Fibroblast of villous mesenchyme (primary cell): ENCODE measurements at regions not wholly inside any gene's neighbourhood (a gene's known extent, or its start where the extent isn't known, plus 50 kb on each side); places are given as distances from the start of the nearest gene placed in this dataset. TPM values are rescaled to one million over a fixed set of nuclear protein-coding genes. Genes with fewer than 3 reads are reported as not detected.

ENCODE experiments used
- DNase-seq: peaks from one replicate; pipeline ENCODE4 v3.0.0-alpha.2; 2010; ENCODE audit warnings: low read depth
- H3K4me3 ChIP-seq: 2 replicates; pipeline ENCODE4 v1.5.1; 2011; ENCODE audit warnings: low read depth, mild to moderate bottlenecking, low read length
- CTCF ChIP-seq: IDR thresholded peaks from 2 replicates; pipeline ENCODE4 v1.5.1; 2012; ENCODE audit warnings: low read depth, mild to moderate bottlenecking, low read length; ENCODE audit not compliant: insufficient read depth
- small RNA-seq: library from RNA; depleted of rRNA; stranded (forward); fragments of <200 nt; gene quantifications from one replicate; pipeline ENCODE3, GENCODE V24; 2012

GRCh38 chr2:56132138-56132537, 51.7 kb upstream of the CCDC85A start:
- peak; percentile 53 for TF ChIP-seq CTCF
- DNase-seq, result peak; percentile 55
- H3K4me3 ChIP-seq, result no peak overlapping the region

- no peak for TF ChIP-seq CTCF
- no peak overlapping the region for H3K4me3 ChIP-seq
- DNase-seq, result no peak
These were observed 50.3 kb upstream of the CCDC85A start for GRCh38 chr2:56133441-56133840.

DNA sequence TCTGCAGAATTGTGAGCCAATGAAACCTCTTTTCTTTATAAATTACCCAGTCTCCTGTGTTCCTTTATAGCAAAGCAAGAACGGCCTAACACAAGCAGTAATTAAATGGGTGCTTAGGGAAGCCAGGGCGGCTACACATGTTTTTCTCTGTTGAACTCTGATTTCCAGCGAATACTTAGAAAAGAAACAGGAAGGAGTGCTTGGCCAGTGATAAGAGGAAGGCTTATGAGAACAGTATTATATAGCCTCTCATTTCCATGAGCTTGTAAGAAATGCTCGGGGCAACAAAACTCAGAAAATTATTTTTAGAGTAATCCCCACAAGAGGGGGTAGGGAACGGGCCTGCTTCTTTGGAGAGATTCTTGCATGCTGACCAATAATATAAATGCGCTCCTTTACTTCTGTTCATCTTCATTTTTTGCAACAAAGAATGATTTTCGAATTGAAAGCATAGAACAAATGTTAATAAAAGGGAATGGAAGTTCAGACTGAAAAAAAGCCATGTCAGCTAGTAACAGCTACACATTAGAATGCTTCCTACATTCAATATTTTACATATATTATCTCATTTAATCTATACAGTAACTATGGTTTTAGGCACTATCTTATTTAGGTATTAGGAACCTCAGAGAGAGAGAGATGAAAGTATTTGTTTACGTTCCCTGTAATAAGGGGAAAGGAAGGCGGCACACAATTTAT, 49.7 kb upstream of the CCDC85A start:
- no peak for TF ChIP-seq CTCF
- no peak for DNase-seq
- no peak overlapping the region for H3K4me3 ChIP-seq

Small RNAs in the stretch of these regions (small RNA-seq; reads per million reads assigned to genes)
- gene MIR216A (not detected), gene MIR216B (0.47 reads per million), gene MIR217 (3.8 reads per million, percentile 75 among the genes with 10 or more reads in this experiment)
